DOHH2 (cell line): ENCODE measurements at regions not wholly inside any gene's neighbourhood (a gene's known extent, or its start where the extent isn't known, plus 50 kb on each side); places are given as distances from the start of the nearest gene placed in this dataset.

Experiments
- CTCF ChIP-seq: fragments of 200-600 bp; sonication (generic); IDR thresholded peaks from one replicate; pipeline ENCODE4 v1.5.1; 2014; ENCODE audit warnings: antibody characterized with exemption, mild to moderate bottlenecking, low read depth, low read length; ENCODE audit not compliant: poor library complexity, severe bottlenecking
- EZH2phosphoT487 ChIP-seq: fragments of 200-600 bp; sonication (generic); IDR thresholded peaks from 2 replicates; pipeline ENCODE4 v1.6.1; 2017; ENCODE audit warnings: borderline replicate concordance, mild to moderate bottlenecking, antibody characterized with exemption, low read length, moderate library complexity, mixed read lengths

DNA sequence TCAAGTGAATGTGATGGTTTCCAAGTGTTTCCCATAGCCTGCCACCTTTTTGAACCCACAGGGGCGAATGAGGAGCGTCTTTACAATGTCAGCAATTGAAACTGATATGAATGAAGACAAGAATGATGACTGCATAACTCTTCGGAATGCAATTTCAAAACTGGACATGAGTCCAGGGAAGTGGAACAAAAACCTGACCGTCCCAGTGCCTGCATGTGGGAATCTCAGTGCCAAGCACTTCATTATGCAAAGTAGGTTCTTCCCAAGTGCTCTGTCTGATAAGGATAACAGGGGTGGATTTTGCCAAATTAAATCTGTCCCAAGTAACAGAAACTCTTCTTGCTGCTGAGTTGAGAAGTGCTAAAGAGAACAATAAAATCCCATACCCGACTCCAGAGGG, 243.8 kb upstream of the ADAMTS16 start:
- TF ChIP-seq CTCF, result no peak
- no peak for TF ChIP-seq EZH2phosphoT487
